HepG2 (cell line): ENCODE measurements at regions not wholly inside any gene's neighbourhood (a gene's known extent, or its start where the extent isn't known, plus 50 kb on each side); places are given as distances from the start of the nearest gene placed in this dataset.

Source experiments
- ATAC-seq: fragments of 200-7000 bp; cut with Tn5 transposase; 3 replicates; pipeline ENCODE4 v1.9.1; 2020; ENCODE audit warnings: mild to moderate bottlenecking, moderate library complexity
- BruUV-seq: library from RNA; stranded (reverse); fragments of 400-500 nt; replicated peaks from 2 replicates; lab custom pipeline; 2021; lab: Mats Ljungman, UMichigan
- CTCF ChIA-PET: fragments of 300-600 bp; formaldehyde crosslinking; extraction: SDS; loops from one replicate; lab custom pipeline; 2021; ENCODE audit warnings: low total read pairs, inconsistent platforms, low intra/inter-chr PET ratio; lab: Yijun Ruan, JAX
- POLR2A ChIA-PET: fragments of 350-600 bp; sonication (Branson Sonifier 250); formaldehyde crosslinking; loops from one replicate; lab custom pipeline; 2020; ENCODE audit warnings: antibody characterized with exemption, inconsistent platforms; lab: Yijun Ruan, JAX
- DNase-seq: peaks from one replicate; pipeline ENCODE4 v3.0.0-alpha.2; 2015; ENCODE audit warnings: low spot score
- FAIRE-seq: peaks from 3 replicates; lab custom pipeline; 2011; peaks lifted over from hg19 to GRCh38; lab: Jason Lieb, UNC
- H2AFZ ChIP-seq: one replicate; pipeline ENCODE4 v1.6.1; 2011; ENCODE audit warnings: low read length, inconsistent platforms
- H3K27ac ChIP-seq: fragments of 300-600 bp; 3 replicates; pipeline ENCODE4 v1.8.0; 2011; ENCODE audit warnings: mixed run types, mild to moderate bottlenecking, mixed read lengths, low read length, inconsistent platforms; ENCODE audit not compliant: insufficient read depth; ENCODE audit errors: extremely low read length
- H3K27me3 ChIP-seq, 2 experiments: fragments of 200-600 bp in 1 of 2; 2 replicates in 1 of 2; 3 replicates in 1 of 2; pipeline versions ENCODE4 v1.6.0 to v1.8.0; 2011; ENCODE audit warnings: low read length in 2 of 2, mild to moderate bottlenecking in 2 of 2, moderate library complexity in 2 of 2, inconsistent platforms in 1 of 2; ENCODE audit not compliant: insufficient read depth in 2 of 2, control insufficient read depth in 1 of 2
- H3K36me3 ChIP-seq, 2 experiments: fragments of 200-600 bp in 1 of 2; replicated peaks in 1 of 2; 2 replicates in 1 of 2; 3 replicates in 1 of 2; pipeline versions ENCODE4 v1.5.1 to v1.8.0; 2011; ENCODE audit warnings: low read length in 2 of 2, inconsistent platforms in 1 of 2; ENCODE audit not compliant: insufficient read depth in 2 of 2, control insufficient read depth in 1 of 2
- H3K4me1 ChIP-seq: 2 replicates; pipeline ENCODE4 v1.5.1; 2012; ENCODE audit warnings: low read length, inconsistent platforms; ENCODE audit not compliant: insufficient read depth
- H3K4me2 ChIP-seq: 2 replicates; pipeline ENCODE4 v1.6.0; 2011; ENCODE audit warnings: low read depth, low read length, inconsistent platforms
- H3K4me3 ChIP-seq, 3 experiments: fragments of 200-600 bp in 1 of 3; sonication (generic), shearing (Covaris generic) in 1 of 3; replicated peaks in 1 of 3; 2 replicates each; pipeline ENCODE4 v1.5.1; 2011 to 2016; ENCODE audit warnings: low read length in 3 of 3, inconsistent platforms in 2 of 3, low read depth in 2 of 3, mild to moderate bottlenecking in 2 of 3, control low read depth in 1 of 3, mixed read lengths in 1 of 3; ENCODE audit not compliant: insufficient read depth in 1 of 3
- H3K79me2 ChIP-seq: one replicate; pipeline ENCODE4 v1.6.1; 2011; ENCODE audit warnings: low read length, inconsistent platforms; ENCODE audit not compliant: insufficient read depth
- H3K9ac ChIP-seq: 2 replicates; pipeline ENCODE4 v1.6.0; 2011; ENCODE audit warnings: mild to moderate bottlenecking, low read depth, low read length, inconsistent platforms; ENCODE audit not compliant: insufficient read depth
- H3K9me3 ChIP-seq: 2 replicates; pipeline ENCODE4 v1.5.1; 2012; ENCODE audit warnings: mild to moderate bottlenecking, low read length
- H4K20me1 ChIP-seq: 2 replicates; pipeline ENCODE4 v1.6.0; 2011; ENCODE audit warnings: inconsistent platforms, mild to moderate bottlenecking, low read length, moderate library complexity; ENCODE audit not compliant: insufficient read depth
- ATF1 ChIP-seq: IDR thresholded peaks from 2 replicates; pipeline ENCODE4 v1.6.1; 2016; ENCODE audit warnings: mild to moderate bottlenecking, control low read depth
- ELF3 ChIP-seq: IDR thresholded peaks from 2 replicates; pipeline ENCODE4 v1.6.1; 2016; ENCODE audit warnings: missing genetic modification reagents, missing compliant biosample characterization
- FOXJ3 ChIP-seq: sonication (generic); formaldehyde crosslinking; IDR thresholded peaks from 2 replicates; pipeline ENCODE4 v1.4.0; 2020; ENCODE audit warnings: missing genetic modification reagents, mild to moderate bottlenecking, borderline replicate concordance
- NONO ChIP-seq, 2 experiments: fragments of 450-650 bp in 1 of 2; sonication (generic) in 1 of 2; formaldehyde crosslinking in 1 of 2; IDR thresholded peaks in 1 of 2; conservative IDR thresholded peaks in 1 of 2; 2 replicates each; pipeline versions ENCODE4 v1.6.1 to v1.8.0; 2017 to 2022; ENCODE audit warnings: mild to moderate bottlenecking in 1 of 2, missing genetic modification reagents in 1 of 2, moderate library complexity in 1 of 2
- PITX1 ChIP-seq: sonication (generic); formaldehyde crosslinking; IDR thresholded peaks from 2 replicates; pipeline ENCODE4 v1.5.1; 2020; ENCODE audit warnings: mild to moderate bottlenecking, missing genetic modification reagents
- RCOR2 ChIP-seq: IDR thresholded peaks from 2 replicates; pipeline ENCODE4 v1.6.1; 2016; ENCODE audit warnings: missing biosample characterization, missing genetic modification reagents
- RXRA ChIP-seq: sonication (generic); formaldehyde crosslinking; IDR thresholded peaks from 2 replicates; pipeline ENCODE4 v1.5.1; 2020; ENCODE audit warnings: missing genetic modification reagents
- SMYD3 ChIP-seq: sonication (generic); formaldehyde crosslinking; IDR thresholded peaks from 2 replicates; pipeline ENCODE4 v1.8.1; 2023; ENCODE audit warnings: mild to moderate bottlenecking, missing genetic modification reagents
- TRAFD1 ChIP-seq: sonication (generic); formaldehyde crosslinking; IDR thresholded peaks from 2 replicates; pipeline ENCODE4 v1.5.1; 2020; ENCODE audit warnings: missing genetic modification reagents, mild to moderate bottlenecking, borderline replicate concordance
- TRIM24 ChIP-seq: sonication (generic); formaldehyde crosslinking; IDR thresholded peaks from 2 replicates; pipeline ENCODE4 v1.8.0; 2022; ENCODE audit warnings: mild to moderate bottlenecking, missing genetic modification reagents
- ZBTB4 ChIP-seq: sonication (generic); formaldehyde crosslinking; IDR thresholded peaks from 2 replicates; pipeline ENCODE4 v1.4.0; 2020; ENCODE audit warnings: missing genetic modification reagents, mild to moderate bottlenecking, borderline replicate concordance
- ZFY ChIP-seq: sonication (generic); formaldehyde crosslinking; IDR thresholded peaks from 2 replicates; pipeline ENCODE4 v1.4.0; 2020; ENCODE audit warnings: missing genetic modification reagents
- ZNF232 ChIP-seq: sonication (generic); formaldehyde crosslinking; IDR thresholded peaks from 2 replicates; pipeline ENCODE4 v1.4.0; 2020; ENCODE audit warnings: missing genetic modification reagents, borderline replicate concordance
- ZNF333 ChIP-seq: sonication (generic); formaldehyde crosslinking; IDR thresholded peaks from 2 replicates; pipeline ENCODE4 v1.4.0; 2020; ENCODE audit warnings: mild to moderate bottlenecking, missing genetic modification reagents, borderline replicate concordance
- ZNF644 ChIP-seq: IDR thresholded peaks from 2 replicates; pipeline ENCODE4 v1.6.1; 2016; ENCODE audit warnings: low read depth
- ZNF781 ChIP-seq: sonication (generic); formaldehyde crosslinking; IDR thresholded peaks from 2 replicates; pipeline ENCODE4 v1.5.1; 2020; ENCODE audit warnings: borderline replicate concordance, mild to moderate bottlenecking, missing genetic modification reagents; ENCODE audit errors: not compliant biosample characterization
- ZSCAN31 ChIP-seq: sonication (generic); formaldehyde crosslinking; IDR thresholded peaks from 2 replicates; pipeline ENCODE4 v1.5.0; 2020; ENCODE audit warnings: low read depth, mild to moderate bottlenecking, missing genetic modification reagents
- WGBS: methylation state at CpG from one replicate; pipeline ENCODE4 v1.1.6; 2017; ENCODE audit warnings: low lambda C conversion rate; 5-methylcytosine and 5-hydroxymethylcytosine counted together
- in situ Hi-C: cut with HindIII; loops from 2 replicates; pipeline ENCODE4 v1.10.0; 2017; ENCODE audit warnings: low pct_unique_long_range_greater_than_20kb; ENCODE audit not compliant: extremely low pct_ligation_motif_present
- intact Hi-C: fragments of 100-400 bp; cut with micrococcal nuclease; formaldehyde crosslinking; loops from one replicate; pipeline ENCODE4 v1.10.0; 2022; ENCODE audit not compliant: unreplicated experiment

GRCh38 chr2:15870565-15870964, 69.8 kb upstream of the MYCN start:
- H3K9ac ChIP-seq: no peak overlapping the region
- H3K4me1 ChIP-seq: no peaks in the 10 kb centered on the region
- no peak for FAIRE-seq
- no peak overlapping the region for H3K4me2 ChIP-seq
- H3K27ac ChIP-seq: no peak overlapping the region
- no peak for DNase-seq
- no peaks in the 10 kb centered on the region for H3K9me3 ChIP-seq
- CTCF ChIA-PET: no interaction called here
- intact Hi-C loops: no loop called here
- H3K27me3 ChIP-seq: 0 out of 5 replicates have a peak, but pooled peaks cover 0 to 3% of the 10 kb centered on the region in 2 experiments
- H2AFZ ChIP-seq: no peak overlapping the region
- no TSS peak for BruUV-seq
- TF ChIP-seq FOXJ3 (CRISPR knock-in tag) (no peak), ZBTB4 (CRISPR knock-in tag) (no peak), ZSCAN31 (CRISPR knock-in tag) (no peak), RXRA (CRISPR knock-in tag) (no peak), SMYD3 (CRISPR knock-in tag) (no peak), ZNF232 (CRISPR knock-in tag) (no peak), ZNF781 (no peak), TRAFD1 (CRISPR knock-in tag) (no peak), PITX1 (CRISPR knock-in tag) (no peak), ZNF333 (CRISPR knock-in tag) (no peak), TRIM24 (CRISPR knock-in tag) (no peak), ELF3 (CRISPR knock-in tag) (no peak), ZNF644 (CRISPR knock-in tag) (no peak), NONO (IDR thresholded peaks at IDR 0.05) (no peak), NONO (CRISPR knock-in tag; conservative IDR thresholded peaks at IDR 0.05) (no peak), ATF1 (CRISPR knock-in tag) (no peak), ZFY (no peak), RCOR2 (CRISPR knock-in tag) (no peak)
- TF ChIP-seq, all 625 proteins: peak for 0
- POLR2A ChIA-PET: no interaction called here
- ATAC-seq: no peak
- Histone ChIP-seq H3K4me3 (no peak overlapping the region), H3K36me3 (no peaks in the 10 kb centered on the region), H3K79me2 (no peaks in the 10 kb centered on the region), H4K20me1 (no peaks in the 10 kb centered on the region)
- WGBS: 42% methylated on average over 5 of the region's 5 CpGs
- in situ Hi-C loops: no loop called here
